GM12878 (cell line): ENCODE measurements at regions not wholly inside any gene's neighbourhood (a gene's known extent, or its start where the extent isn't known, plus 50 kb on each side); places are given as distances from the start of the nearest gene placed in this dataset.

Source experiments
- ATAC-seq: fragments of 200-7000 bp; cut with Tn5 transposase; 3 replicates; pipeline ENCODE4 v1.9.1; 2020; ENCODE audit warnings: mild to moderate bottlenecking, moderate library complexity
- BruUV-seq: library from RNA; stranded (reverse); fragments of 400-500 nt; replicated peaks from 2 replicates; lab custom pipeline; 2021; lab: Mats Ljungman, UMichigan
- CTCF ChIA-PET: fragments of 300-600 bp; sonication (Branson Sonifier 250); formaldehyde crosslinking; extraction: SDS; loops from one replicate; lab custom pipeline; 2021; ENCODE audit warnings: inconsistent platforms; lab: Yijun Ruan, JAX
- POLR2A ChIA-PET: fragments of 350-600 bp; formaldehyde crosslinking; extraction: SDS; loops from one replicate; lab custom pipeline; 2021; ENCODE audit warnings: inconsistent platforms; lab: Charles Lee
- RAD21 ChIA-PET: fragments of 300-600 bp; sonication (Branson Sonifier 250); formaldehyde crosslinking; loops from one replicate; lab custom pipeline; 2023; ENCODE audit warnings: antibody characterized with exemption; ENCODE audit not compliant: unreplicated experiment; lab: Charles Lee
- SMC1A ChIA-PET: fragments of 300-600 bp; sonication (Branson Sonifier 250); formaldehyde crosslinking; loops from one replicate; lab custom pipeline; 2023; ENCODE audit not compliant: unreplicated experiment, uncharacterized antibody; lab: Charles Lee
- DNase-seq: peaks from one replicate; pipeline ENCODE4 v3.0.0-alpha.2; 2011; ENCODE audit warnings: low read depth, low spot score
- FAIRE-seq: peaks from 3 replicates; lab custom pipeline; 2011; peaks lifted over from hg19 to GRCh38; lab: Jason Lieb, UNC
- H2AFZ ChIP-seq: 2 replicates; pipeline ENCODE4 v1.6.0; 2011; ENCODE audit warnings: low read depth, low read length, control low read depth; ENCODE audit not compliant: control insufficient read depth
- H3K27ac ChIP-seq: 2 replicates; pipeline ENCODE4 v1.5.1; 2011; ENCODE audit warnings: control low read depth; ENCODE audit not compliant: control insufficient read depth, insufficient read depth
- H3K27me3 ChIP-seq, 2 experiments: replicated peaks in 1 of 2; 2 replicates each; pipeline versions ENCODE4 v1.6.0 to v1.6.1; 2011; ENCODE audit warnings: low read length in 1 of 2; ENCODE audit not compliant: control insufficient read depth in 2 of 2, insufficient read depth in 2 of 2
- H3K36me3 ChIP-seq, 2 experiments: 2 replicates each; pipeline ENCODE4 v1.5.1; 2011; ENCODE audit warnings: low read length in 1 of 2; ENCODE audit not compliant: control insufficient read depth in 2 of 2, insufficient read depth in 2 of 2
- H3K4me1 ChIP-seq: 2 replicates; pipeline ENCODE4 v1.6.1; 2011; ENCODE audit warnings: mild to moderate bottlenecking, low read length, moderate library complexity, mixed read lengths; ENCODE audit not compliant: control insufficient read depth, insufficient read depth
- H3K4me2 ChIP-seq: 2 replicates; pipeline ENCODE4 v1.6.0; 2011; ENCODE audit warnings: control low read depth; ENCODE audit not compliant: control insufficient read depth, insufficient read depth
- H3K4me3 ChIP-seq: fragments of 200-600 bp; sonication (generic); 2 replicates; pipeline ENCODE4 v1.5.1; 2016
- H3K79me2 ChIP-seq: 2 replicates; pipeline ENCODE4 v1.6.0; 2011; ENCODE audit warnings: low read length; ENCODE audit not compliant: control insufficient read depth, insufficient read depth
- H3K9ac ChIP-seq: 2 replicates; pipeline ENCODE4 v1.8.0; 2011; ENCODE audit warnings: low read length, control low read depth, mixed read lengths; ENCODE audit not compliant: control insufficient read depth, insufficient read depth
- H3K9me3 ChIP-seq: replicated peaks from 3 replicates; pipeline ENCODE4 v1.5.1; 2011; ENCODE audit warnings: mild to moderate bottlenecking, low read length; ENCODE audit not compliant: control insufficient read depth, insufficient read depth
- H4K20me1 ChIP-seq: 2 replicates; pipeline ENCODE4 v1.6.0; 2011; ENCODE audit not compliant: control insufficient read depth, insufficient read depth
- BHLHE40 ChIP-seq, 2 experiments: fragments of 450-650 bp in 1 of 2; IDR thresholded peaks; 2 replicates each; pipeline ENCODE4 v1.6.1; 2011 to 2017; ENCODE audit warnings: low read depth in 2 of 2, borderline replicate concordance in 1 of 2, improper control_type of control experiment in 1 of 2, low read length in 1 of 2, mild to moderate bottlenecking in 1 of 2
- BMI1 ChIP-seq: fragments of 450-650 bp; IDR thresholded peaks from 2 replicates; pipeline ENCODE4 v1.6.1; 2016; ENCODE audit warnings: mild to moderate bottlenecking, moderate library complexity, borderline replicate concordance
- CREB1 ChIP-seq: IDR thresholded peaks from 2 replicates; pipeline ENCODE4 v1.6.1; 2012; ENCODE audit warnings: low read depth, mild to moderate bottlenecking, inconsistent platforms
- EZH2 ChIP-seq: IDR thresholded peaks from 2 replicates; pipeline ENCODE4 v1.6.1; 2012; ENCODE audit warnings: low read depth, mild to moderate bottlenecking, control low read depth, inconsistent platforms, low read length, borderline replicate concordance; ENCODE audit not compliant: control insufficient read depth
- GABPA ChIP-seq: IDR thresholded peaks from 2 replicates; pipeline ENCODE4 v1.6.1; 2014; ENCODE audit warnings: antibody characterized with exemption, low read depth, mild to moderate bottlenecking, inconsistent platforms
- HCFC1 ChIP-seq: fragments of 150-350 bp; IDR thresholded peaks from 2 replicates; pipeline ENCODE4 v1.6.1; 2014; ENCODE audit warnings: low read length
- IRF4 ChIP-seq: IDR thresholded peaks from 2 replicates; pipeline ENCODE4 v1.6.1; 2011; ENCODE audit warnings: low read depth, low read length
- KAT2A ChIP-seq: conservative IDR thresholded peaks from 2 replicates; pipeline ENCODE4 v1.6.1; 2011; ENCODE audit warnings: low read depth, low read length; ENCODE audit not compliant: control insufficient read depth
- NFIC ChIP-seq: IDR thresholded peaks from 2 replicates; pipeline ENCODE4 v1.6.1; 2012; ENCODE audit warnings: low read depth, mild to moderate bottlenecking, inconsistent platforms, low read length, moderate library complexity
- POLR2A ChIP-seq: IDR thresholded peaks from 2 replicates; pipeline ENCODE4 v1.6.1; 2011; ENCODE audit warnings: low read depth, mild to moderate bottlenecking, low read length
- RAD51 ChIP-seq: fragments of 450-650 bp; IDR thresholded peaks from 2 replicates; pipeline ENCODE4 v1.6.1; 2016; ENCODE audit warnings: moderate library complexity, mild to moderate bottlenecking, inconsistent platforms
- RBBP5 ChIP-seq: fragments of 200-600 bp; sonication (generic); conservative IDR thresholded peaks from 2 replicates; pipeline ENCODE4 v1.6.1; 2016
- RFX5 ChIP-seq: IDR thresholded peaks from 2 replicates; pipeline ENCODE4 v1.6.1; 2011; ENCODE audit warnings: low read depth, low read length, improper control_type of control experiment
- SPI1 ChIP-seq: IDR thresholded peaks from 2 replicates; pipeline ENCODE4 v1.6.1; 2011; ENCODE audit warnings: low read depth, mild to moderate bottlenecking, low read length, moderate library complexity, borderline replicate concordance; ENCODE audit not compliant: insufficient read depth
- TAF1 ChIP-seq: IDR thresholded peaks from 2 replicates; pipeline ENCODE4 v1.6.1; 2011; ENCODE audit warnings: mild to moderate bottlenecking, low read depth, low read length, borderline replicate concordance
- WGBS: methylation state at CpG from one replicate; pipeline ENCODE4 v1.1.6; 2016; ENCODE audit warnings: low lambda C conversion rate; ENCODE audit not compliant: insufficient replicate concordance, insufficient coverage; ENCODE audit errors: missing lambda C conversion rate; 5-methylcytosine and 5-hydroxymethylcytosine counted together
- in situ Hi-C: fragments of 300-500 bp; cut with MboI; formaldehyde crosslinking; loops from 9 replicates; pipeline ENCODE4 v1.14.3; 2018; ENCODE audit warnings: mixed read lengths
- intact Hi-C: fragments of 100-400 bp; cut with micrococcal nuclease; formaldehyde crosslinking; loops from one replicate; pipeline ENCODE4 v1.14.2; 2022; ENCODE audit not compliant: unreplicated experiment
- TF ChIP-seq, protein P1 (sequence below): fragments of 450-650 bp; conservative IDR thresholded peaks from 2 replicates; pipeline ENCODE4 v1.6.1; 2017; ENCODE audit warnings: mild to moderate bottlenecking, moderate library complexity
- TF ChIP-seq, protein P2 (sequence below): IDR thresholded peaks from 2 replicates; pipeline ENCODE4 v1.6.1; 2012; ENCODE audit warnings: low read depth, low read length, improper control_type of control experiment

DNA sequence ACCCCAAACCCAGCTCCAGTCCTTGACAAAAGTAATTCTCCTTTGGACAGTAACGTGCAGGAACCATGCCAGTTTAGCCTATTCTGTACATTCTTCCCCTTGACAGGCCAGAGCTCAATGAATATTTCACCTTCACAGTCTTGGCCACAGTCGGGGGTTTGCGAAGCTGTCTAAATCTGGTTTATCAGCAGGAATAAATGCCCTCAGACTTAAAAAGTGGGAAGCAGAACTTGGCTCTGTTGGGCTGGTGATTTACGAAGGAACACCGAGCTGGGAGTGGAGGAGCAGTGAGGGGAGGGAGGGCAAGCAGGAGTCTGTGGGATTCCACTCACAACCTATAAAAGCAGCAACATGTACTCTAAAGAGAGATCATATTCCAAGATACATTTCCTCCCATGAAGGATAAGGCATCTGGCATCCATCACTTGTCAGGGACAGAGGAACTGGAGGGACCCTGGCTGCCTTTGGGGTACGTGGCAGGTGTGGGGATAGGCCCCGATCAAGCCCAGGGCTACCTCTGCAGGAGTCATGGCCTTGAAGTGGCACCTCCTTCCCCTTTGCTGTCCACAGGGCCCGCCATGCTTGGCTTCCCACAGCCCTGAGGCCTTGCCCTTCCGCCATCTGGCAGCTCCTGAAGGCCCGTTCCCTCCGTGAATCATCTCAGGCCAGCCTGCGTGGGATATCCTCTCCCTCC is 154.3 kb downstream of the ADAMTS15 start:
- TF ChIP-seq SPI1 (no peak), BHLHE40 (IDR thresholded peaks at IDR 0.05; ENCODE audit: borderline replicate concordance in 1 of 2, low read depth in 2 of 2, low read length in 1 of 2) (no peak), HCFC1 (no peak), BMI1 (no peak), IRF4 (no peak)
- TF ChIP-seq, all 136 proteins: peak for 0
- Histone ChIP-seq H4K20me1 (no peaks in the 10 kb centered on the region), H3K4me2 (no peak overlapping the region), H3K4me1 (no peaks in the 10 kb centered on the region), H3K79me2 (no peaks in the 10 kb centered on the region), H3K4me3 (no peak overlapping the region), H3K27ac (no peak overlapping the region), H3K9me3 (no peaks in the 10 kb centered on the region), H3K27me3 (peaks cover 0 to 1% of the 10 kb centered on the region in 2 experiments; a peak in 1 of 4 replicates), H3K36me3 (no peaks in the 10 kb centered on the region), H3K9ac (no peak overlapping the region), H2AFZ (no peak overlapping the region)
- no peak for FAIRE-seq
- BruUV-seq, result no TSS peak
- ChIA-PET SMC1A (no interaction called here), RAD21 (no interaction called here), CTCF (no interaction called here), POLR2A (no interaction called here)
- DNase-seq, result no peak
- intact Hi-C loops (no loop called here), in situ Hi-C loops (no loop called here)
- WGBS, result 54% methylated on average over 12 of the region's 12 CpGs
- ATAC-seq, result no peak

DNA sequence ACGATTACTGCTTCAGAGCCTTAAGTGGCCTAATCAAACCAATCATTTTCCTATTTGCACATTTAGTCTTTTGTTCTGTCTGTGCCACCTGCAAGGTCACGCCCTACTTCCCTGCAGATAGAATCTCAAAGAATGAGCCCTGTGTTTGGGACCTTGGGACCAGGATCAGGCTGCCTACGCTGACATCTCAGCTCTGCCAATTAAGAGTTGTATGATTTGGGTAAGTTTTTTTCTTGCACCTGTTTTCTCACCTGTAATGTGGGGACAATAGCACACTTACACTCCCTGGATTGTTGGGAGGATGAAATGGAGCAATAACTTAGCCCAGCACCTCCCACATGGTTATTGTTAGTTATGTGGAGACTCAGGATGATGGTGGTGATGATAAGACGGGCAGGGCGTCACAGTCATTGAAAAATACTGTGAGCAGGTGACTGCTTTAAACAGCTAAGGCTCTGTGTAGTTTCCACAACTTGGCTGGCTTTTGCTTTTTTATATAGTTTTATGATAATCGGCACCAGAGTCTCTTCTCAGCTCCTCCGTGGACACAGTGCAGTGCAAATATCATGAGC is 155.0 kb downstream of the ADAMTS15 start:
- in situ Hi-C loops (no loop called here), intact Hi-C loops (no loop called here)
- RAD21 ChIA-PET, result no interaction called here
- no peak overlapping the region for H3K27ac ChIP-seq
- POLR2A ChIA-PET, result no interaction called here
- DNase-seq (no peak), ATAC-seq (no peak), FAIRE-seq (no peak)
- BruUV-seq, result no TSS peak
- H4K20me1 ChIP-seq, result no peaks in the 10 kb centered on the region
- no peaks in the 10 kb centered on the region for H3K79me2 ChIP-seq
- H3K4me3 ChIP-seq, result no peak overlapping the region
- H2AFZ ChIP-seq, result no peak overlapping the region
- H3K27me3 ChIP-seq, result peaks cover 0 to 1% of the 10 kb centered on the region in 2 experiments; a peak in 2 of 4 replicates
- CTCF ChIA-PET, result no interaction called here
- no peaks in the 10 kb centered on the region for H3K9me3 ChIP-seq
- no peak overlapping the region for H3K9ac ChIP-seq
- H3K4me1 ChIP-seq, result no peaks in the 10 kb centered on the region
- SMC1A ChIA-PET, result no interaction called here
- no peaks in the 10 kb centered on the region for H3K36me3 ChIP-seq
- H3K4me2 ChIP-seq, result no peak overlapping the region
- WGBS, result 36% methylated on average over 7 of the region's 7 CpGs
- no peak for TF ChIP-seq TAF1
- TF ChIP-seq CREB1, result no peak
- no peak for TF ChIP-seq GABPA
- TF ChIP-seq NFIC, result no peak
- TF ChIP-seq, protein P1, sequence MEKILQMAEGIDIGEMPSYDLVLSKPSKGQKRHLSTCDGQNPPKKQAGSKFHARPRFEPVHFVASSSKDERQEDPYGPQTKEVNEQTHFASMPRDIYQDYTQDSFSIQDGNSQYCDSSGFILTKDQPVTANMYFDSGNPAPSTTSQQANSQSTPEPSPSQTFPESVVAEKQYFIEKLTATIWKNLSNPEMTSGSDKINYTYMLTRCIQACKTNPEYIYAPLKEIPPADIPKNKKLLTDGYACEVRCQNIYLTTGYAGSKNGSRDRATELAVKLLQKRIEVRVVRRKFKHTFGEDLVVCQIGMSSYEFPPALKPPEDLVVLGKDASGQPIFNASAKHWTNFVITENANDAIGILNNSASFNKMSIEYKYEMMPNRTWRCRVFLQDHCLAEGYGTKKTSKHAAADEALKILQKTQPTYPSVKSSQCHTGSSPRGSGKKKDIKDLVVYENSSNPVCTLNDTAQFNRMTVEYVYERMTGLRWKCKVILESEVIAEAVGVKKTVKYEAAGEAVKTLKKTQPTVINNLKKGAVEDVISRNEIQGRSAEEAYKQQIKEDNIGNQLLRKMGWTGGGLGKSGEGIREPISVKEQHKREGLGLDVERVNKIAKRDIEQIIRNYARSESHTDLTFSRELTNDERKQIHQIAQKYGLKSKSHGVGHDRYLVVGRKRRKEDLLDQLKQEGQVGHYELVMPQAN, result no peak
- TF ChIP-seq RBBP5, result no peak
- TF ChIP-seq, protein P2, sequence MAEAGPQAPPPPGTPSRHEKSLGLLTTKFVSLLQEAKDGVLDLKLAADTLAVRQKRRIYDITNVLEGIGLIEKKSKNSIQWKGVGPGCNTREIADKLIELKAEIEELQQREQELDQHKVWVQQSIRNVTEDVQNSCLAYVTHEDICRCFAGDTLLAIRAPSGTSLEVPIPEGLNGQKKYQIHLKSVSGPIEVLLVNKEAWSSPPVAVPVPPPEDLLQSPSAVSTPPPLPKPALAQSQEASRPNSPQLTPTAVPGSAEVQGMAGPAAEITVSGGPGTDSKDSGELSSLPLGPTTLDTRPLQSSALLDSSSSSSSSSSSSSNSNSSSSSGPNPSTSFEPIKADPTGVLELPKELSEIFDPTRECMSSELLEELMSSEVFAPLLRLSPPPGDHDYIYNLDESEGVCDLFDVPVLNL, result no peak
- no peak for TF ChIP-seq POLR2A
- no peak for TF ChIP-seq KAT2A
- no peak for TF ChIP-seq EZH2
- no peak for TF ChIP-seq RFX5
- TF ChIP-seq RAD51, result no peak
